Fibroblast of the aortic adventitia (primary cell): ENCODE measurements at regions not wholly inside any gene's neighbourhood (a gene's known extent, or its start where the extent isn't known, plus 50 kb on each side); places are given as distances from the start of the nearest gene placed in this dataset.
A peak's percentile ranks its signal among the peaks of the same experiment; 100 is the strongest.

Experiments
- DNase-seq: peaks from one replicate; pipeline ENCODE4 v3.0.0-alpha.2; 2010; ENCODE audit warnings: low read depth
- H3K4me3 ChIP-seq: 2 replicates; pipeline ENCODE4 v1.5.1; 2011; ENCODE audit warnings: low read depth, mild to moderate bottlenecking, control low read depth, low read length, moderate library complexity
- CTCF ChIP-seq: IDR thresholded peaks from 2 replicates; pipeline ENCODE4 v1.5.1; 2011; ENCODE audit warnings: mild to moderate bottlenecking, low read length, control low read depth, inconsistent platforms; ENCODE audit not compliant: insufficient read depth

- H3K4me3 ChIP-seq, result no peak overlapping the region
- DNase-seq, result peak; percentile 4
- no peak for TF ChIP-seq CTCF
Observed at GRCh38 chr1:224061436-224061835, 52.5 kb upstream of the FBXO28 start.

- DNase-seq, result peak; percentile 7
- TF ChIP-seq CTCF, result no peak
- no peak overlapping the region for H3K4me3 ChIP-seq
Observed at GRCh38 chr1:224059897-224060427, 53.9 kb upstream of the FBXO28 start.

GRCh38 chr1:224058303-224058702 is 55.6 kb upstream of the FBXO28 start:
- TF ChIP-seq CTCF, result no peak
- H3K4me3 ChIP-seq, result no peak overlapping the region
- no peak for DNase-seq

GRCh38 chr1:224057461-224058199 is 56.3 kb upstream of the FBXO28 start:
- no peak overlapping the region for H3K4me3 ChIP-seq
- no peak for DNase-seq
- TF ChIP-seq CTCF, result no peak

- no peak overlapping the region for H3K4me3 ChIP-seq
- DNase-seq, result no peak
- no peak for TF ChIP-seq CTCF
Observed at GRCh38 chr1:224054611-224055010, 59.3 kb upstream of the FBXO28 start.

- TF ChIP-seq CTCF, result no peak
- H3K4me3 ChIP-seq, result no peak overlapping the region
- no peak for DNase-seq
Observed at GRCh38 chr1:224054012-224054411, 59.9 kb upstream of the FBXO28 start.
